H1 (cell line): ENCODE measurements at regions not wholly inside any gene's neighbourhood (a gene's known extent, or its start where the extent isn't known, plus 50 kb on each side); places are given as distances from the start of the nearest gene placed in this dataset.

Experiments
- CTCF ChIA-PET: fragments of 300-600 bp; sonication (Branson Sonifier 250); formaldehyde crosslinking; loops from one replicate; lab custom pipeline; 2021; ENCODE audit not compliant: partially characterized antibody; lab: Charles Lee
- POLR2A ChIA-PET: fragments of 300-600 bp; sonication (Branson Sonifier 250); formaldehyde crosslinking; loops from one replicate; lab custom pipeline; 2021; ENCODE audit warnings: inconsistent platforms; ENCODE audit not compliant: partially characterized antibody; lab: Charles Lee
- DNase-seq, 2 experiments: peaks; one replicate each; pipeline versions ENCODE4 v3.0.0 to v3.0.0-alpha.2; 2010 to 2022; ENCODE audit warnings: low spot score in 2 of 2, low read depth in 1 of 2, mixed read lengths in 1 of 2
- FAIRE-seq: peaks from 2 replicates; lab custom pipeline; 2011; peaks lifted over from hg19 to GRCh38; lab: Jason Lieb, UNC
- H2AFZ ChIP-seq: 2 replicates; pipeline ENCODE4 v1.8.1; 2012; ENCODE audit warnings: low read length, inconsistent platforms
- H2AK5ac ChIP-seq: 2 replicates; pipeline ENCODE4 v1.6.1; 2013; ENCODE audit warnings: low read depth, low read length
- H2BK120ac ChIP-seq: replicated peaks from 2 replicates; pipeline ENCODE3; 2013; ENCODE audit warnings: low read depth, low read length, inconsistent platforms
- H2BK12ac ChIP-seq: 2 replicates; pipeline ENCODE4 v1.6.1; 2013; ENCODE audit warnings: low read depth, low read length
- H2BK15ac ChIP-seq: 2 replicates; pipeline ENCODE4 v1.6.1; 2013; ENCODE audit warnings: low read length
- H2BK20ac ChIP-seq: 2 replicates; pipeline ENCODE4 v1.6.1; 2013; ENCODE audit warnings: low read length
- H2BK5ac ChIP-seq: 2 replicates; pipeline ENCODE4 v1.6.1; 2013; ENCODE audit warnings: low read depth, low read length
- H3K14ac ChIP-seq: 2 replicates; pipeline ENCODE4 v1.6.1; 2013; ENCODE audit warnings: inconsistent platforms; ENCODE audit not compliant: insufficient read length
- H3K18ac ChIP-seq: 2 replicates; pipeline ENCODE4 v1.6.1; 2013; ENCODE audit warnings: low read length; ENCODE audit errors: extremely low read depth
- H3K23ac ChIP-seq: 2 replicates; pipeline ENCODE4 v1.6.1; 2013; ENCODE audit warnings: inconsistent platforms; ENCODE audit not compliant: insufficient read length
- H3K23me2 ChIP-seq: 2 replicates; pipeline ENCODE4 v1.6.1; 2013; ENCODE audit warnings: low read depth, low read length
- H3K27ac ChIP-seq: 2 replicates; pipeline ENCODE4 v1.6.1; 2011; ENCODE audit warnings: low read depth, low read length, inconsistent platforms
- H3K27me3 ChIP-seq, 4 experiments: replicated peaks in 1 of 4; 1 replicate in 1 of 4; 2 replicates in 3 of 4; pipeline versions ENCODE4 v1.6.1 to v1.8.1; 2011 to 2013; ENCODE audit warnings: low read length in 3 of 4, mild to moderate bottlenecking in 3 of 4, inconsistent platforms in 2 of 4, mixed read lengths in 2 of 4, moderate library complexity in 1 of 4; ENCODE audit not compliant: control insufficient read depth in 3 of 4, insufficient read depth in 3 of 4; ENCODE audit errors: extremely low read depth in 1 of 4
- H3K36me3 ChIP-seq, 4 experiments: 2 replicates each; pipeline versions ENCODE4 v1.6.1 to v1.8.1; 2011 to 2013; ENCODE audit warnings: mild to moderate bottlenecking in 4 of 4, low read length in 3 of 4, moderate library complexity in 2 of 4, control low read depth in 1 of 4, inconsistent platforms in 1 of 4; ENCODE audit not compliant: insufficient read depth in 4 of 4, control insufficient read depth in 2 of 4
- H3K4ac ChIP-seq: replicated peaks from 2 replicates; pipeline ENCODE3; 2013; ENCODE audit warnings: low read length, low read depth, mixed read lengths, inconsistent platforms; ENCODE audit not compliant: insufficient read length
- H3K4me1 ChIP-seq, 4 experiments: replicated peaks in 1 of 4; 1 replicate in 1 of 4; 2 replicates in 3 of 4; pipeline versions ENCODE4 v1.6.1 to v1.8.1; 2011 to 2013; ENCODE audit warnings: low read length in 3 of 4, inconsistent platforms in 2 of 4, mixed read lengths in 1 of 4; ENCODE audit not compliant: insufficient read depth in 4 of 4, control insufficient read depth in 3 of 4
- H3K4me2 ChIP-seq, 2 experiments: 2 replicates each; pipeline versions ENCODE4 v1.6.1 to v1.8.1; 2011 to 2013; ENCODE audit warnings: low read depth in 2 of 2, low read length in 2 of 2, control low read depth in 1 of 2, inconsistent platforms in 1 of 2, mild to moderate bottlenecking in 1 of 2; ENCODE audit not compliant: insufficient read depth in 1 of 2
- H3K4me3 ChIP-seq, 4 experiments: fragments of 200-600, 300-600 bp in 1 of 4; sonication (generic), shearing (Covaris generic), sonication (Bioruptor Twin) in 1 of 4; 2 replicates each; pipeline versions ENCODE4 v1.5.1 to v1.8.1; 2011 to 2016; ENCODE audit warnings: low read length in 4 of 4, low read depth in 3 of 4, control low read depth in 2 of 4, inconsistent platforms in 2 of 4, mild to moderate bottlenecking in 2 of 4, mixed read lengths in 1 of 4, moderate library complexity in 1 of 4; ENCODE audit not compliant: insufficient read depth in 2 of 4; ENCODE audit errors: extremely low read depth in 1 of 4
- H3K56ac ChIP-seq: replicated peaks from 2 replicates; pipeline ENCODE3; 2013; ENCODE audit warnings: low read depth, mild to moderate bottlenecking, mixed read lengths, low read length, inconsistent platforms; ENCODE audit not compliant: insufficient read length
- H3K79me1 ChIP-seq: 2 replicates; pipeline ENCODE4 v1.6.1; 2013; ENCODE audit warnings: low read depth, low read length, control low read depth
- H3K79me2 ChIP-seq, 2 experiments: 2 replicates each; pipeline versions ENCODE4 v1.6.1 to v1.8.1; 2012 to 2013; ENCODE audit warnings: low read length in 2 of 2, mild to moderate bottlenecking in 2 of 2, inconsistent platforms in 1 of 2; ENCODE audit not compliant: insufficient read depth in 2 of 2, control insufficient read depth in 1 of 2
- H3K9ac ChIP-seq, 4 experiments: replicated peaks in 1 of 4; 1 replicate in 1 of 4; 2 replicates in 3 of 4; pipeline versions ENCODE4 v1.6.1 to v1.8.1; 2011 to 2013; ENCODE audit warnings: low read depth in 3 of 4, low read length in 3 of 4, control low read depth in 2 of 4, mild to moderate bottlenecking in 2 of 4, moderate library complexity in 2 of 4, inconsistent platforms in 1 of 4; ENCODE audit errors: extremely low read depth in 1 of 4
- H3K9me3 ChIP-seq, 2 experiments: 2 replicates each; pipeline versions ENCODE4 v1.6.1 to v1.8.1; 2012 to 2013; ENCODE audit warnings: mild to moderate bottlenecking in 2 of 2, moderate library complexity in 2 of 2, control low read depth in 1 of 2, inconsistent platforms in 1 of 2, low read depth in 1 of 2, low read length in 1 of 2, mixed read lengths in 1 of 2; ENCODE audit not compliant: insufficient read depth in 2 of 2
- H4K20me1 ChIP-seq, 2 experiments: replicated peaks in 1 of 2; 2 replicates each; pipeline versions ENCODE3 to v1.8.1; 2011 to 2013; ENCODE audit warnings: inconsistent platforms in 2 of 2, low read length in 2 of 2, mild to moderate bottlenecking in 1 of 2; ENCODE audit not compliant: insufficient read depth in 2 of 2, control insufficient read depth in 1 of 2
- H4K5ac ChIP-seq: 2 replicates; pipeline ENCODE4 v1.6.1; 2013; ENCODE audit warnings: low read length, low read depth, mixed read lengths, inconsistent platforms; ENCODE audit not compliant: insufficient read length
- H4K8ac ChIP-seq: 2 replicates; pipeline ENCODE4 v1.8.0; 2013; ENCODE audit warnings: mild to moderate bottlenecking, moderate library complexity, low read length, inconsistent platforms; ENCODE audit not compliant: insufficient read depth; ENCODE audit errors: extremely low read depth
- H4K91ac ChIP-seq: replicated peaks from 2 replicates; pipeline ENCODE3; 2013; ENCODE audit warnings: low read length, mixed read lengths, inconsistent platforms; ENCODE audit not compliant: insufficient read length
- BACH1 ChIP-seq: IDR thresholded peaks from 2 replicates; pipeline ENCODE4 v1.6.1; 2012; ENCODE audit warnings: low read length, improper control_type of control experiment
- CHD2 ChIP-seq: IDR thresholded peaks from 2 replicates; pipeline ENCODE4 v1.6.1; 2012; ENCODE audit warnings: low read length, improper control_type of control experiment
- EP300 ChIP-seq, 2 experiments: IDR thresholded peaks; 1 replicate in 1 of 2; 2 replicates in 1 of 2; pipeline ENCODE4 v1.6.1; 2011 to 2012; ENCODE audit warnings: low read depth in 2 of 2, low read length in 2 of 2, mild to moderate bottlenecking in 2 of 2, borderline replicate concordance in 1 of 2, inconsistent platforms in 1 of 2, moderate library complexity in 1 of 2
- HDAC2 ChIP-seq, 2 experiments: fragments of 300-600 bp in 1 of 2; sonication (generic) in 1 of 2; IDR thresholded peaks; 2 replicates each; pipeline ENCODE4 v1.6.1; 2011 to 2012; ENCODE audit warnings: low read depth in 2 of 2, low read length in 2 of 2, mild to moderate bottlenecking in 2 of 2, moderate library complexity in 2 of 2, borderline replicate concordance in 1 of 2, inconsistent platforms in 1 of 2
- JUND ChIP-seq: IDR thresholded peaks from 2 replicates; pipeline ENCODE4 v1.6.1; 2011; ENCODE audit warnings: mild to moderate bottlenecking, improper control_type of control experiment, low read length
- KDM1A ChIP-seq: fragments of 200-600, 300-600 bp; sonication (generic); IDR thresholded peaks from 2 replicates; pipeline ENCODE4 v1.7.1; 2016; ENCODE audit warnings: mild to moderate bottlenecking, low read length, borderline replicate concordance
- NANOG ChIP-seq: IDR thresholded peaks from 2 replicates; pipeline ENCODE4 v1.6.1; 2011; ENCODE audit warnings: low read length, low read depth, mild to moderate bottlenecking, inconsistent platforms; ENCODE audit not compliant: insufficient read depth, poor library complexity, severe bottlenecking
- PHF8 ChIP-seq: fragments of 200-600 bp; sonication (generic); conservative IDR thresholded peaks from 2 replicates; pipeline ENCODE4 v1.7.1; 2012; ENCODE audit warnings: low read depth, mild to moderate bottlenecking, inconsistent platforms, low read length, moderate library complexity
- POLR2A ChIP-seq, 2 experiments: IDR thresholded peaks; 1 replicate in 1 of 2; 2 replicates in 1 of 2; pipeline ENCODE4 v1.6.1; 2011; ENCODE audit warnings: low read depth in 2 of 2, low read length in 2 of 2, mild to moderate bottlenecking in 2 of 2; ENCODE audit errors: control extremely low read depth in 1 of 2
- POU5F1 ChIP-seq: IDR thresholded peaks from 2 replicates; pipeline ENCODE4 v1.6.1; 2011; ENCODE audit warnings: low read depth, mild to moderate bottlenecking, low read length, moderate library complexity
- RAD21 ChIP-seq, 2 experiments: IDR thresholded peaks in 1 of 2; conservative IDR thresholded peaks in 1 of 2; 2 replicates each; pipeline ENCODE4 v1.6.1; 2011; ENCODE audit warnings: low read depth in 2 of 2, low read length in 2 of 2, improper control_type of control experiment in 1 of 2, inconsistent platforms in 1 of 2, mild to moderate bottlenecking in 1 of 2, moderate library complexity in 1 of 2
- SP2 ChIP-seq: IDR thresholded peaks from 2 replicates; pipeline ENCODE4 v1.6.1; 2012; ENCODE audit warnings: mild to moderate bottlenecking, low read length, inconsistent platforms
- SRF ChIP-seq: IDR thresholded peaks from 2 replicates; pipeline ENCODE4 v1.6.1; 2011; ENCODE audit warnings: mild to moderate bottlenecking, low read depth, low read length, moderate library complexity
- TAF7 ChIP-seq: optimal IDR thresholded peaks from 2 replicates; pipeline ENCODE3; 2011; ENCODE audit warnings: low read depth, mild to moderate bottlenecking, inconsistent platforms, low read length, moderate library complexity, borderline replicate concordance
- YY1 ChIP-seq: IDR thresholded peaks from 2 replicates; pipeline ENCODE4 v1.6.1; 2011; ENCODE audit warnings: low read depth, mild to moderate bottlenecking, low read length
- WGBS, 2 experiments: shearing (Covaris generic) in 1 of 2; methylation state at CpG; one replicate each; pipeline versions ENCODE4 v1.1.6 to v1.1.7; 2013 to 2015; ENCODE audit warnings: low lambda C conversion rate in 2 of 2, mixed read lengths in 2 of 2, inconsistent platforms in 1 of 2, low coverage in 1 of 2, missing lambda C conversion rate in 1 of 2; ENCODE audit not compliant: insufficient replicate concordance in 2 of 2, insufficient coverage in 1 of 2, insufficient read length in 1 of 2; ENCODE audit errors: extremely low coverage in 1 of 2, missing lambda C conversion rate in 1 of 2; 5-methylcytosine and 5-hydroxymethylcytosine counted together

DNA sequence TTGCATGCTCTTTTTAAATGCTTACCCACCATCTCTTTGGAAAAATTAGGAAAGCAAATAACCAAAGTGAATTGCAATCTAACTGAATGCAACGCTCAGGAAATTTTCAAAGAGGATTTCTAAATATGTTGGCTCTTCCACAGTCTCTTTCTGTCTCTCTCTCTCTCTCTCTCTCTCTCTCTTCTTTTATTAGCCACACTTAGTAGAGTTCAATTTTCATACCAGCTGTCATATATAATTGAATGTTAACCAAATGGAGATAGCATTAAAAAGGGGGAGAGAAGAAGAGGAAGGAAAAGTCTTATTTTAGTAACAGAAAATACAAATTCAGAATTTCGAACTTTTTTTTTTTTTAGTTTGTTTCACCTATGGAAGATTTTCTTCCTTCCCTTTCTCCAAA, 235.9 kb upstream of the GBE1 start:
- H3K4me1 ChIP-seq: no peaks in the 10 kb centered on the region; a peak in 1 of 7 replicates
- H3K18ac ChIP-seq: no peak overlapping the region
- no peaks in the 10 kb centered on the region for H3K79me2 ChIP-seq
- no peak overlapping the region for H2BK5ac ChIP-seq
- H3K27ac ChIP-seq: no peak overlapping the region
- no peaks in the 10 kb centered on the region for H3K9me3 ChIP-seq
- no peak overlapping the region for H2BK20ac ChIP-seq
- no peak overlapping the region for H2AFZ ChIP-seq
- ChIA-PET POLR2A (no interaction called here), CTCF (interaction anchor here (0.6 to 1.2 kb wide), 2 partner anchors 12 to 484 kb away, joined by 3 read pairs; no protein-coding TSS in a partner anchor)
- H2BK120ac ChIP-seq: no peak overlapping the region
- no peak overlapping the region for H3K4ac ChIP-seq
- H3K4me3 ChIP-seq: no peak overlapping the region
- H4K8ac ChIP-seq: no peak overlapping the region
- DNase-seq: no peak
- WGBS, 2 experiments: 86% methylated on average over 2 of the region's 2 CpGs; no CpG with 5 or more reads in 1 of the 2 experiments
- FAIRE-seq: no peak
- no peak overlapping the region for H2BK15ac ChIP-seq
- H3K9ac ChIP-seq: no peak overlapping the region
- H3K23me2 ChIP-seq: no peaks in the 10 kb centered on the region
- H3K36me3 ChIP-seq: no peaks in the 10 kb centered on the region
- H2AK5ac ChIP-seq: no peak overlapping the region
- no peak overlapping the region for H3K4me2 ChIP-seq
- no peak overlapping the region for H3K14ac ChIP-seq
- no peak overlapping the region for H2BK12ac ChIP-seq
- no peak overlapping the region for H4K91ac ChIP-seq
- no peaks in the 10 kb centered on the region for H3K27me3 ChIP-seq
- H3K23ac ChIP-seq: no peak overlapping the region
- H4K20me1 ChIP-seq: no peaks in the 10 kb centered on the region
- no peaks in the 10 kb centered on the region for H3K79me1 ChIP-seq
- H3K56ac ChIP-seq: no peak overlapping the region
- H4K5ac ChIP-seq: no peak overlapping the region
- no peak for TF ChIP-seq POU5F1
- TF ChIP-seq CHD2: no peak
- no peak for TF ChIP-seq YY1
- TF ChIP-seq POLR2A (IDR thresholded peaks at IDR 0.05; ENCODE audit: control extremely low read depth in 1 of 2, low read depth in 2 of 2, low read length in 2 of 2): no peak
- no peak for TF ChIP-seq TAF7
- TF ChIP-seq EP300 (IDR thresholded peaks at IDR 0.05; ENCODE audit: borderline replicate concordance in 1 of 2, low read depth in 2 of 2, low read length in 2 of 2): no peak
- no peak for TF ChIP-seq JUND
- no peak for TF ChIP-seq RAD21 (IDR thresholded peaks at IDR 0.05 in 1 of 2, conservative IDR thresholded peaks at IDR 0.05 in 1 of 2; ENCODE audit: low read depth in 2 of 2, low read length in 2 of 2)
- TF ChIP-seq BACH1: no peak
- TF ChIP-seq SP2: no peak
- TF ChIP-seq KDM1A: no peak
- no peak for TF ChIP-seq SRF
- no peak for TF ChIP-seq HDAC2 (IDR thresholded peaks at IDR 0.05; ENCODE audit: borderline replicate concordance in 1 of 2, low read depth in 2 of 2, low read length in 2 of 2)
- TF ChIP-seq NANOG: no peak
- TF ChIP-seq PHF8: no peak
